GM12872 (cell line): ENCODE measurements at regions not wholly inside any gene's neighbourhood (a gene's known extent, or its start where the extent isn't known, plus 50 kb on each side); places are given as distances from the start of the nearest gene placed in this dataset.

Source experiments
- TF ChIP-seq, protein P1 (sequence below): IDR thresholded peaks from 3 replicates; pipeline ENCODE4 v1.5.1; 2011; ENCODE audit warnings: low read depth, mild to moderate bottlenecking, low read length, moderate library complexity; ENCODE audit not compliant: insufficient read depth

- TF ChIP-seq, protein P1, sequence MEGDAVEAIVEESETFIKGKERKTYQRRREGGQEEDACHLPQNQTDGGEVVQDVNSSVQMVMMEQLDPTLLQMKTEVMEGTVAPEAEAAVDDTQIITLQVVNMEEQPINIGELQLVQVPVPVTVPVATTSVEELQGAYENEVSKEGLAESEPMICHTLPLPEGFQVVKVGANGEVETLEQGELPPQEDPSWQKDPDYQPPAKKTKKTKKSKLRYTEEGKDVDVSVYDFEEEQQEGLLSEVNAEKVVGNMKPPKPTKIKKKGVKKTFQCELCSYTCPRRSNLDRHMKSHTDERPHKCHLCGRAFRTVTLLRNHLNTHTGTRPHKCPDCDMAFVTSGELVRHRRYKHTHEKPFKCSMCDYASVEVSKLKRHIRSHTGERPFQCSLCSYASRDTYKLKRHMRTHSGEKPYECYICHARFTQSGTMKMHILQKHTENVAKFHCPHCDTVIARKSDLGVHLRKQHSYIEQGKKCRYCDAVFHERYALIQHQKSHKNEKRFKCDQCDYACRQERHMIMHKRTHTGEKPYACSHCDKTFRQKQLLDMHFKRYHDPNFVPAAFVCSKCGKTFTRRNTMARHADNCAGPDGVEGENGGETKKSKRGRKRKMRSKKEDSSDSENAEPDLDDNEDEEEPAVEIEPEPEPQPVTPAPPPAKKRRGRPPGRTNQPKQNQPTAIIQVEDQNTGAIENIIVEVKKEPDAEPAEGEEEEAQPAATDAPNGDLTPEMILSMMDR: no peak
These were observed 62.9 kb upstream of the FOXN2 start for GRCh38 chr2:48251437-48252148.

- TF ChIP-seq, protein P1: no peak
These were observed 61.2 kb upstream of the FOXN2 start for GRCh38 chr2:48253301-48253700.

DNA sequence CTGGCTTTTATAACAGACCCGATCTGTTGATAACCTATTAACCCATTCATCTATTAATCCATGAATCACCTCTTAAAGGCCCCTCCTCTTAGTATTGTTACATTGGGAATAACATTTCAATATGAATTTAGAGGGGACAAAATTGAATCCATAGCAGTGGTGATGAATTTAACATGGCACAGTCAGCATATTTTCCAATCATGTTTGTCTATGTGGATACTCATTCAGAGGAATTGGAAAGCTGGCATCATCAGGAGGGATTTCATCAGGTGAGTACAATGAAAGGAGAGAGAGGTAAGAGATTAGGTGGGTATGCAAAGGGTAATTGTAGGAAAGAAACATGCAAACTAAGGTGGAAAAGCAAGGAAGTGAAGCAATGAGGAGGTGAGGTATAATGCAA is 59.6 kb upstream of the FOXN2 start:
- TF ChIP-seq, protein P1: no peak

DNA sequence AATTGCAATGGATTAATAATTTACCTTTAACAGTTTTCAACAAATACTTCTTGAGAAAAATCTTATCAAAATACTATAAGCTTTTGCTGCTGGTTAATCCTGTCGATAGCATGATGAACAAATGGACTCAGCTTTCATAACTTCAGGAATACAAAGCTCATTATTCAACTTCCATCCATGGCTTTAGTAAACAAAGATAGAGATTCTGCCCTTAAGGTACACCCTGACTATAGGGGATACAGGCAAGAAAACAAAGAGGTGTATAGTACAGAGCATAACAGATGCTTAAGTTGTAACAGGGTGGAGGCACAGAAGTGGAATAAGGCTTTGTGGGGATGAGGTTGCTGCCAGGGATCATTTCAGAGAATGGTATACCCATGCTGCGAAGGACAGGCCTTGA is 57.0 kb upstream of the FOXN2 start:
- TF ChIP-seq, protein P1: no peak

GRCh38 chr2:48258481-48259149 is 55.9 kb upstream of the FOXN2 start:
- TF ChIP-seq, protein P1: no peak

- TF ChIP-seq, protein P1: no peak
These were observed 54.7 kb upstream of the FOXN2 start for GRCh38 chr2:48259811-48260210.

DNA sequence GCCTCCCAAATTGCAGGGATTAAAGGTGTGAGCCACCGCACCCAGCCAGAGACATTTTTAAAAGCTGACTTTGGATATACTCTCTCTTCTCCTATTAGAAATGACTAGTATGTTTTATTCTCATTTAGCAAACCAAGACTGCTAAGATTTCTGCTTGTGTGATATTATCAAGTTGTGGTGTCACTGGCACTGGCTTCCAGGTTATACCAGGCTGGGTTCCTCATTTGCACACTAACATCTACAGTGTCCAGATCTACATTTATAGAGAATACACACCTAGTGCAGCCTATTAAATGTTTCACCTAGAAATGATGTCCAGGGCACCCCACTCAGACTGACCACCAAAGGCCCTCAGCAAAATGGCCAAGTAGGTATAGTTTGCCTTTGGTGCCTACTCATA is 49.9 kb upstream of the FOXN2 start:
- TF ChIP-seq, protein P1: no peak
